NCI-H1694 treated with DMSO at 0.1 percent for 48 hours (cell line): ENCODE measurements at regions not wholly inside any gene's neighbourhood (a gene's known extent, or its start where the extent isn't known, plus 50 kb on each side); places are given as distances from the start of the nearest gene placed in this dataset.

Source experiments
- DNase-seq: peaks from one replicate; lab custom pipeline; 2025; lab: John Stamatoyannopoulos, UW

- no peak for DNase-seq
Observed at GRCh38 chr2:160679686-160680085, 186.1 kb upstream of the RBMS1 start.

- DNase-seq: no peak
Observed at GRCh38 chr2:160680294-160680693, 186.7 kb upstream of the RBMS1 start.

- DNase-seq: no peak
Observed at GRCh38 chr2:160680974-160681373, 187.4 kb upstream of the RBMS1 start.

GRCh38 chr2:160683206-160683605, 189.6 kb upstream of the RBMS1 start:
- no peak for DNase-seq

GRCh38 chr2:160687629-160688028, 194.0 kb upstream of the RBMS1 start:
- DNase-seq: no peak

- no peak for DNase-seq
Observed at GRCh38 chr2:160689441-160689840, 195.8 kb upstream of the RBMS1 start.

- DNase-seq: no peak
Observed at GRCh38 chr2:160694221-160694620, 200.6 kb upstream of the RBMS1 start.

- no peak for DNase-seq
Observed at GRCh38 chr2:160694631-160695030, 201.0 kb upstream of the RBMS1 start.

- no peak for DNase-seq
Observed at GRCh38 chr2:160695402-160696086, 201.9 kb upstream of the RBMS1 start.

GRCh38 chr2:160696087-160696452, 202.5 kb upstream of the RBMS1 start:
- DNase-seq: no peak

GRCh38 chr2:160697817-160698216, 204.2 kb upstream of the RBMS1 start:
- no peak for DNase-seq

GRCh38 chr2:160700021-160700814, 206.6 kb upstream of the RBMS1 start:
- DNase-seq: no peak

GRCh38 chr2:160701822-160702221, 208.2 kb upstream of the RBMS1 start:
- no peak for DNase-seq

GRCh38 chr2:160702754-160703153, 209.1 kb upstream of the RBMS1 start:
- DNase-seq: no peak

- peak; percentile 0 for DNase-seq
Observed at GRCh38 chr2:160703648-160704585, 210.3 kb upstream of the RBMS1 start.

- no peak for DNase-seq
Observed at GRCh38 chr2:160715428-160715827, 221.8 kb upstream of the RBMS1 start.

- no peak for DNase-seq
Observed at GRCh38 chr2:160719116-160719515, 225.5 kb upstream of the RBMS1 start.

- DNase-seq: no peak
Observed at GRCh38 chr2:160720098-160720497, 226.5 kb upstream of the RBMS1 start.

- no peak for DNase-seq
Observed at GRCh38 chr2:160721089-160722040, 227.8 kb upstream of the RBMS1 start.

- no peak for DNase-seq
Observed at GRCh38 chr2:160726046-160726445, 232.4 kb upstream of the RBMS1 start.

GRCh38 chr2:160730296-160730995, 236.8 kb upstream of the RBMS1 start:
- no peak for DNase-seq
